ENCODE measurements at regions not wholly inside any gene's neighbourhood (a gene's known extent, or its start where the extent isn't known, plus 50 kb on each side); places are given as distances from the start of the nearest gene placed in this dataset.

GRCh38 chr6:169997187-169997929, 245.9 kb downstream of the ERMARD start:
- no peak for DNase-seq
- Histone ChIP-seq H3K27me3 (ENCODE audit: control insufficient read depth in 3 of 3, insufficient read depth in 3 of 3, low read length in 2 of 3) (peaks cover 0 to 31% (median 5%) of the 10 kb centered on the region in 3 donors), H3K9me3 (ENCODE audit: control insufficient read depth in 4 of 4, insufficient read depth in 3 of 4, low read length in 3 of 4) (peaks cover 0 to 10% (median 0%) of the 10 kb centered on the region in 4 donors), H3K36me3 (ENCODE audit: control insufficient read depth in 4 of 4, insufficient read depth in 4 of 4, low read length in 4 of 4) (no peaks in the 10 kb centered on the region), H3K27ac (ENCODE audit: low read depth in 1 of 2, low read length in 1 of 2) (no peak overlapping the region), H3K4me3 (no peak overlapping the region), H3K9ac (ENCODE audit: insufficient read depth in 1 of 2, low read length in 2 of 2) (no peak overlapping the region), H3K4me1 (ENCODE audit: control insufficient read depth in 5 of 5, insufficient read depth in 5 of 5, low read length in 5 of 5) (peaks cover 0 to 3% (median 0%) of the 10 kb centered on the region in 5 donors)
- WGBS, 2 donors: 65 to 83% methylated on average over 11 of the region's 11 CpGs
- no peak for ATAC-seq (ENCODE audit: insufficient read depth, low FRiP score)
- no peak for TF ChIP-seq CTCF (IDR thresholded peaks at IDR 0.05; ENCODE audit: control extremely low read depth, extremely low read depth)

GRCh38 chr6:169996378-169997051, 245.1 kb downstream of the ERMARD start:
- Histone ChIP-seq H3K36me3 (ENCODE audit: control insufficient read depth in 4 of 4, insufficient read depth in 4 of 4, low read length in 4 of 4) (no peaks in the 10 kb centered on the region), H3K27me3 (ENCODE audit: control insufficient read depth in 3 of 3, insufficient read depth in 3 of 3, low read length in 2 of 3) (peaks cover 0 to 34% (median 5%) of the 10 kb centered on the region in 3 donors), H3K4me1 (ENCODE audit: control insufficient read depth in 5 of 5, insufficient read depth in 5 of 5, low read length in 5 of 5) (peaks cover 0 to 3% (median 0%) of the 10 kb centered on the region in 5 donors), H3K4me3 (no peak overlapping the region), H3K27ac (ENCODE audit: low read depth in 1 of 2, low read length in 1 of 2) (no peak overlapping the region), H3K9ac (ENCODE audit: insufficient read depth in 1 of 2, low read length in 2 of 2) (no peak overlapping the region), H3K9me3 (ENCODE audit: control insufficient read depth in 4 of 4, insufficient read depth in 3 of 4, low read length in 3 of 4) (peaks cover 0 to 6% (median 0%) of the 10 kb centered on the region in 4 donors)
- DNase-seq: no peak
- 87 to 95% methylated on average over 5 of the region's 5 CpGs for WGBS, 2 donors
- no peak for ATAC-seq (ENCODE audit: insufficient read depth, low FRiP score)
- no peak for TF ChIP-seq CTCF (IDR thresholded peaks at IDR 0.05; ENCODE audit: control extremely low read depth, extremely low read depth)

- Histone ChIP-seq H3K4me1 (ENCODE audit: control insufficient read depth in 5 of 5, insufficient read depth in 5 of 5, low read length in 5 of 5) (peaks cover 0 to 5% (median 0%) of the 10 kb centered on the region in 5 donors), H3K27me3 (ENCODE audit: control insufficient read depth in 3 of 3, insufficient read depth in 3 of 3, low read length in 2 of 3) (peaks cover 0 to 48% (median 5%) of the 10 kb centered on the region in 3 donors), H3K4me3 (no peak overlapping the region), H3K36me3 (ENCODE audit: control insufficient read depth in 4 of 4, insufficient read depth in 4 of 4, low read length in 4 of 4) (no peaks in the 10 kb centered on the region), H3K27ac (ENCODE audit: low read depth in 1 of 2, low read length in 1 of 2) (no peak overlapping the region), H3K9ac (ENCODE audit: insufficient read depth in 1 of 2, low read length in 2 of 2) (no peak overlapping the region), H3K9me3 (ENCODE audit: control insufficient read depth in 4 of 4, insufficient read depth in 3 of 4, low read length in 3 of 4) (peaks cover 0 to 2% (median 0%) of the 10 kb centered on the region in 4 donors)
- no peak for TF ChIP-seq CTCF (IDR thresholded peaks at IDR 0.05; ENCODE audit: control extremely low read depth, extremely low read depth)
- ATAC-seq (ENCODE audit: insufficient read depth, low FRiP score): no peak
- no peak for DNase-seq
- 89 to 90% methylated on average over 8 of the region's 8 CpGs for WGBS, 2 donors
Measured at GRCh38 chr6:169994739-169995138, 243.3 kb downstream of the ERMARD start.

All from lung (tissue), 11 donors.